PC-3 (cell line): ENCODE measurements at regions not wholly inside any gene's neighbourhood (a gene's known extent, or its start where the extent isn't known, plus 50 kb on each side); places are given as distances from the start of the nearest gene placed in this dataset.

Experiments
- EZH2 ChIP-seq: fragments of 300-600 bp; sonication (generic); IDR thresholded peaks from one replicate; pipeline ENCODE4 v1.6.1; 2017; ENCODE audit warnings: antibody characterized with exemption, mild to moderate bottlenecking, low read length; ENCODE audit not compliant: unreplicated experiment
- TF ChIP-seq, protein P1 (sequence below): fragments of 300-600 bp; sonication (generic); conservative IDR thresholded peaks from 2 replicates; pipeline ENCODE4 v1.5.1; 2017; ENCODE audit warnings: antibody characterized with exemption, low read depth, mild to moderate bottlenecking, low read length

GRCh38 chr10:121311812-121312443 lies 286.3 kb downstream of the FGFR2 start:
- TF ChIP-seq, protein P1, sequence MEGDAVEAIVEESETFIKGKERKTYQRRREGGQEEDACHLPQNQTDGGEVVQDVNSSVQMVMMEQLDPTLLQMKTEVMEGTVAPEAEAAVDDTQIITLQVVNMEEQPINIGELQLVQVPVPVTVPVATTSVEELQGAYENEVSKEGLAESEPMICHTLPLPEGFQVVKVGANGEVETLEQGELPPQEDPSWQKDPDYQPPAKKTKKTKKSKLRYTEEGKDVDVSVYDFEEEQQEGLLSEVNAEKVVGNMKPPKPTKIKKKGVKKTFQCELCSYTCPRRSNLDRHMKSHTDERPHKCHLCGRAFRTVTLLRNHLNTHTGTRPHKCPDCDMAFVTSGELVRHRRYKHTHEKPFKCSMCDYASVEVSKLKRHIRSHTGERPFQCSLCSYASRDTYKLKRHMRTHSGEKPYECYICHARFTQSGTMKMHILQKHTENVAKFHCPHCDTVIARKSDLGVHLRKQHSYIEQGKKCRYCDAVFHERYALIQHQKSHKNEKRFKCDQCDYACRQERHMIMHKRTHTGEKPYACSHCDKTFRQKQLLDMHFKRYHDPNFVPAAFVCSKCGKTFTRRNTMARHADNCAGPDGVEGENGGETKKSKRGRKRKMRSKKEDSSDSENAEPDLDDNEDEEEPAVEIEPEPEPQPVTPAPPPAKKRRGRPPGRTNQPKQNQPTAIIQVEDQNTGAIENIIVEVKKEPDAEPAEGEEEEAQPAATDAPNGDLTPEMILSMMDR: no peak
- TF ChIP-seq EZH2: no peak
